HG03025 (cell line): ENCODE measurements at regions not wholly inside any gene's neighbourhood (a gene's known extent, or its start where the extent isn't known, plus 50 kb on each side); places are given as distances from the start of the nearest gene placed in this dataset.

Source experiments
- ATAC-seq: cut with Tn5 transposase; IDR thresholded peaks from one replicate; pipeline ENCODE4 v1.9.1; 2021; ENCODE audit warnings: mild to moderate bottlenecking, moderate library complexity; ENCODE audit not compliant: unreplicated experiment, low FRiP score

DNA sequence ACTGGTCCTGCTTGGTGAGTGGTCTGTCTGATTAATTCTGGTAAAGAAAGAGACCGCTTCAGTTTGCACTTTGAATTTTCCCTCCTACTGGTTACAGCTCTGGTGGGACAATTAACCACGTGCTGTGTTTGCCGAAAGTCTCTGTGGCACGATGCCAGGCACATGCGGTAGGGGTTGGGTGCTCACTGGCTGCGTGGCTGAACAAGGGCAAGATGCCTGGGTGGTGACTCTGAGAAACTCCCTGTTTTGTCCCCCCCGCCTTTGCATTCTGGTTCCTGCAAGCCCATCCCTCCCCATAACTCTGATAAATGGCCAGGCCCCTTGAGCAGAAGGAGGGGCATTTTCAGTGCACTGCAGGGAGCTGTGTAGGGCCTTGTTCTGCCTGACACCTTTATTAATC lies 206.1 kb downstream of the TFCP2L1 start:
- ATAC-seq, result no peak

DNA sequence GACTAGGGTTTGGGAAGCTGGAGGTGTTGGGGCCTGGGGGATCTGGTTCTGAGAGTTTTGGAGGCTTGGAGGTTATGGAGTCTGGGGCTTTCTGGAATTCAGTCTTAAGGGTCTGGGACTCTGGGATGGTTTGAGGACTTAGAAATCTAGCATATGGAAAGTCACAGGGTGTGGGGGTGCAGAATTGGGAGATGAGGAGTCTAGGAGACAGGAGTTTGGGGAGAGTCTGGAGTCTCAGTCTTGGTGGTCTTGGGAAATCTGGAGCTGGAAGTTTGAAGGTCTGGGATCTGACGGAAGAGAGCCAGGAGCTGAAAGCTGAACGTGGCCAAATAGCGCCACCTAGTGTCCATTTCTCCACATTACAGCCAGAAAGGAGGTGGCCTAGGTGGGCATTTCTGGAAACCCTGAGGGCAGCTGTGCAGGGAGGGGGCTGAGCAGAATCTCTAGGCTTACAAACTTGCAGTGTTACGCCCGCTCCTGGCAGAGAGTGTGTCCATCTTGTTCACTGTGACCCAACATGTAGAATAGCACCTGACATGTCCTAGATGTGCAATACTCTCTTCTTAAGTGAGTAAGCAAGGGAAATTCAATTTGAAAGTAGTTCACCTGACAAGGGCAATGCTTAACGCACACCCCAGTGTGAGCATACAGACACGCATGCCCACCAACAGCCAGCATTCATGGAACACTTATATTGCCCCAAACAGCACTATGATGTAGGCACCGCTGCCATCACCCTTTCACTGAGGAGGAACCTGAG lies 204.8 kb downstream of the TFCP2L1 start:
- no peak for ATAC-seq

DNA sequence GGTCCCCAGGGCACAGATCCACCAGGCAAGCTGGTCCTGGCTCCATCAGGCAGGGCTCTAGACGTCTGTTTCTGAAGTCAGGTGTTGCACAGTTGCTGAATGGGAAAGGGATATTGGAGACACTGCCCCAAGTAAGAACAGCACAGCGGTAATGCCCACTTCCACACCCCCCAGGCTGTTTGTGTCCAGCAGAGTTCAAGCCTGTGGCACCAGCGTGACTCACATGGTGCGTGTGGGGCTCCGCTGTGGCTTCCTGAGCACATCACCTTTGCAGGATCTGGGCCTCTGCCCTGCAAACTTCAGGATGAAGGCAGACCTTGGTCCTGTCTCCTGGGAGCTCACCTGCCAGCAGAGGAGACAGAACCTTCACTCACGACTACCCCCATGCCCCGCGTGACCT lies 203.3 kb downstream of the TFCP2L1 start:
- no peak for ATAC-seq

DNA sequence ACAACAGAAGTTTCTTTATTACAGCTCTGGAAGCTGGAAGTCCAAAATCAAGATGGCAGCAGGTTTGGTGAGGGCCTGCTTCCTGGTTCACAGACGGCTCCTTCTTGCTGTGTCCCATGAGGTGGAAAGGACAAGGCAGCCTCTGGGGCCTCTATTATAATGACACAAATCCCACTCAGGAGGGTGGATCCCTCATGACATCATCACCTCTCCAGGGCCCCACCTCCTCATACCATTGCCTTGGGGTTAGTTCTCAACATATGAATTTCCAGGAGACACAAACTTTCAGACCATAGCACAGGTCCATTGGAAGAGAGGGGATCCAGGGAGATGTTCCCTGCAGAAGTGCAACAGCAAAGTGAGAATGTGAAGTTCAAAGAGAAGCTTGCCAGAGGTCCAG lies 202.8 kb downstream of the TFCP2L1 start:
- ATAC-seq, result no peak

DNA sequence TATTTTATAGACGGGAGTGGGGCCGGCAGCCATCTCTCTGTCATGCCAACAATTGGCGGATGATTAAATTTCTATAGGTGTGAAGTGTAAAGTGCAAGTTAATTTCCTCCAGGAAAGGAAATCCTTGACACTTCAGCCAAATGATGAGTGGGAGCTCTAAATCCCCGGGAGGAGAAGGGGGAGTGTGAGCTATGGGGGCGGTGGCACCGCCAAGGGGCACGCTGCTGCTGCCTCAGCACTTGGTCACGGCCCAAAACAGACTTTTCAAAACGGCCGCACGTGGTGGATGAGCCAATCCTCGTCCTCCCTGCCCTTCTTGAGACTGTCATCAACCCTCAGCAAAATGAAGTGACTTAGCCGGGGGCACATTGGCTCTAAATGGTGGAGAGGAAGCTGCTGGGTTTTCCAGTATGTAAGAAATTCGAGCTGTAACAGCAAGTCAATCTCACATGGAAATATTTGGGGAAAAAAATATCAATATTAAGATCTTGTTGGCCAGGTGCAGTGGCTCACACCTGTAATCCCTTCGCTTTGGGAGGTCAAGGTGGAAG lies 200.8 kb downstream of the TFCP2L1 start:
- no peak for ATAC-seq

DNA sequence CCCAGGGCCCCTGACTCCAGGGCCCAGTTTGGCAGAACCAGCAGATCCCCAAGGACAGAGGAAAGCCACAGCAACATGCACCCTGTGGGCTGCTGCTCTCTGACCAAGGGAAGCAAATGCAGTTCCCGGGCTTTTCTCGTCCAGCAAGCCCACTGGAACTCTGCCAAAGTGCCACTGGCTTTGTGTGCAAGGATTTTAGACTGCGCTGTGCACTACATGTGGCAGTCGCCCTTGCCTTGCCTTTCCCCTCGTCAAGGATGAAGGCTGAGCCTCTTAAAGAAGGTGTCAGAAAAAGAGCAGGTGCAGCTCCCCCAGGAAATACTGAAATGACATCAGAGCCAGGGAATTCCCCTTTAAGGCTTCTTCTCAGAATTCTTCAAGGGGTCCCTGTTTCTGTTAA lies 199.2 kb downstream of the TFCP2L1 start:
- ATAC-seq, result no peak

DNA sequence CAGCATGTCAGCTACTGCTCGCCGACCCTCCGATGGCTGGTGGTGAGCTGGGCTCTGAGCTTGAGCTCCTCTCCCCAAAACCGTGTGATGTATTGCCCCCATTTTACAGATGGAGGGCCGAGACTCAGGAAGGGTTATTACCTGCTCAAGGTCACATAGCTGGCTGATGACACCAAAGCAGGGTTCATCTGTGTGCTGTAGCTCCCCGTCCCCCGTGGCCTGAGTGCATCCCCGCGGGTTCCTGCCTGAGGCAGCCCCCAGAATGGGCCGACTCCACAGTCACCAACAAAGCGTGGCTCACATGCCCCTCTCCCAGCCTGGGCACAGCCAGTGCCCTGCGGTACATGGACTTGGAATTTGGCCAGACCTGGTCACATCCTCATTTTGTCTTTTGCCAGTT lies 198.6 kb downstream of the TFCP2L1 start:
- ATAC-seq, result no peak

DNA sequence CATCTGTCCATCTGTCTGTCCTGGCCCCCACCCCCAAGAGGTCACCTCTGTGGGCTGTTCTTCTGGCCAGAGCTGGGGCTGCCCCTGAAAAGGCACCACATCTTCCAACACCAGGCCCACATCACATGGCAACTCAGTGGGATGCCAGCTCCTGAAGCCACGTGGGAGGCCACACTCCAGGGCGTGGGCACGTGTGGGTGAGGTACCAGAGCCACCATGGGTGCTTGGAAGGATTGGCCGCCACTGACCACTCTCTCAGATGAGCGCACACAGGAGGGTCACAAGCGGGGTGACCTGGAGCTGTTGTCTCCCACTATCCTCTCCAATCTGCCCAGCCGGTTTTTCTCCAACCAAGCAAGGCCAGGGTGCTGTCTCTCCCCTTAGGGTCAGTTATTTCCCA lies 197.9 kb downstream of the TFCP2L1 start:
- ATAC-seq, result no peak

DNA sequence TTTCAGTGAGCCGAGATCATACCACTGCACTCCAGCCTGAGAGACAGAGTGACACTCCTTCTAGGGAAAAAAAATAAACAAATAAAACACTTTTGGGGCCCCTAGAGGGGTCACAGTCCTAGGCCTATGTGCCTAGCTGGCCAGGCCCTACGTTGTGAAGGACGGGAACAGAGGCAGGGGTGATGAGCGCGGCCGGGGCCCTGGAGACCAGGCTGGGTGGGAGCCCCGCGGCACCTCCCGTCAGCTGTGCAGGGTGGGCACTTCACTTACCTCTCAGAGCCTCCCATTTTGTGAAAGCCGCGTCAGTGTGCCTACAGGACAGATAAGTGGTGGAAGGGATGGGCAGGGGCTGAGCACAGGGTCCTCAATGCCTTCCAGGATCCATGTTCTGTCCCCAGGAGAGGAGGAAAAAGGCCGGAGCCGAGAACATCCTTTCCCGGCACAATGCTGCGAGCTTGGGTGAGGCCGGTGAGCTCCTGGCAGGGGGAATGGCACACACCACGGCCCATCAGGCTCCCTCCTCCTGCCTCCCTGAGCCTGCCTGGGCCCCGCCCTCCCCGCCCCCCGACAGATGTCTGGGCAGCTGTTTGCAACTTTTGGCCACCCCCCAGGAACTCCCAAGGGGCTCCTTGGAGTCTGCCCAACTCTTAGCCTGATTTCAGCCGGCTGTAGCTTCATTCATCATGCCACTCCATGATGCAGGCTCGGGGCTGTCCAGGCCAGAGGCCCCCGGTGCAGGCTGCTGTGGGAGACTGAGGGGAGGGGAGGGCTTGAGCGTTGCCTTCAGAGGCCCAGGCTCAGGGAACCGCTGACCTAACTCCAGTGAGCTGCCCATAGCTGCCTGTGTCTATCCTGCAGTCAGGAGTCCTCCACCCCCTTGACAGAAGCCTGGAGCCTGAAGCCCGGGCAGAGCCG lies 196.5 kb downstream of the TFCP2L1 start:
- ATAC-seq, result no peak

DNA sequence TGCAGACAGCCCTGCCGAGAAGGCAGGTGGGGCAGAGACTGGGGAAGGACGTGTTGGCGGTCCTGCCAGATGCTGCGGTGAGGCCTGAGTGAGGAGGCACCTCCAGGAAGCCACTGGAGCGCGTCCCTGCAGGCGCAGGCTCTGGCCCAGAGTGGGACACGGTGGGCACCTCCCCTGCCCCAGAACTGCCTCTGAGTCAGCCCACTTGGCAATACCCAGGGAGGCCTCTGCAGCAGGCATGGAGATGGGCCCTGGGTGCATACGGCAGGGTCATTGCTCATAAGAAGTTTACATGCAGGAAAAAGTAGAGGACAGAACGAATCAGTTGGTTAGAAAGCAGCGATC lies 195.9 kb downstream of the TFCP2L1 start:
- ATAC-seq, result no peak

DNA sequence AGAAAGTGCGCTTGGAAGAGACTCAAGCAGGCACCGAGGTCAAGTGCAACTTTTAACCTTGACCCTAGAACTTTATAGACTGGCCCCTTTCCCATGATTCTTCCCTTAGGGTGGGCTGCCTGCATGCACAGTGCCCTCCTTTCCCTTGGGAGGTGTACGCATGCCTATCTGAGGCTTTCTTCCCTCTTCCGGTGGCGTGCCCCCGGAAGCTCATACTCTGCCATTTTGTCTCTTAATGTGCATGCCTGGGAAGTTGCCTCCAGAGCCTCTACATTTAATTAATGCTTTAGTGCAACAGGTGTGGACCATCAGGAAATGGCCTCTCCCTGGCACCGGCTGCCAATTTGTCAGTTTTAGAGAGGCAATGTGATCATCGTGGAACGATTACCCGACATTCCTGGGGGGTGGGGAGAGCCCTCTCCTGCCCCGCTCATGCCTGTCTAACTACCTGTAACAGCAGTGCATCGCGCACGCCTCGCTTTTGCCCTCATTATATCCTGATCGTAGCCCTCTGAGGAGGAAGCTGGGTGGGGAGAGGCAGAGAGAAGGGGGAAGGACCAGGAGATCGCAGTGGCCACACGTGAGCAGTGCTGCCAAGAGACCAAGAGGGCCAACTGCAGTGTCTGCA lies 194.8 kb downstream of the TFCP2L1 start:
- ATAC-seq, result no peak

DNA sequence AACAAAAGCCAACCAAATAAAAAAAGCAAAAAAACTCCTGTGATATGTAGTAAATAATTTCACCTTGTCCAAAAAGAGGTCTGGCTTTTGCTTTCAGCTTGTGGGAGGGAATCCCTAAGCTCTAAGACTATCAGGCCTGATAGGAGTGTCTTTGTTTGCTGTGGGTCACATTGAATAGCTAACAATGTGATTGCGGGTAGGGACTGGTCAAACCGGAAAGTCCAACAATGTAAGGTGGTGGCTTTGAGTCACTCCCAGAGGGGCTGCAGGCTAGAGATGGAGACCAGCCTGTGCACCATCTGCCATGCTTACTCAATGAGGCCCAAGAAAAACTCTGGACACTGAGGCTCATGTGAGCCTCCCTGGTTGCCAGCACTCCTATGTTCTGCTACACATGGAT lies 192.9 kb downstream of the TFCP2L1 start:
- no peak for ATAC-seq

DNA sequence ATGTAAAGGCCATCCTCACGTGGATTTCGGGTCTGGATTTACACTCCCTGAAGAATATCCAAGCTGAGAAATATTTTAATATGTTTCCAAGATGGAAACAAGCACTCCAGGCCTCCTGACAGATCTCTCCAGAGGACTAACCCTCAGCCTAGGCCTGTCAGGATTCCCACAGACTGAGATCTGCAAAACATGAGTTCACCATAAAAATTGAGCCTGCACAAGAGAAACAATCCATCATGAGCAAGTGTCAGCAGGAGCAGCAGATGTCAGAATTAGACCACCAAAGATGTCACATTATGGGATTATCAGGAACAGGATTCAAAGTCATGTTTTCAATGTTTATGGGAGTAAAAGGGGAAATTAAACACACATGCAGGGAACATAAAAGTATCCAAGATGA lies 191.3 kb downstream of the TFCP2L1 start:
- ATAC-seq, result no peak

DNA sequence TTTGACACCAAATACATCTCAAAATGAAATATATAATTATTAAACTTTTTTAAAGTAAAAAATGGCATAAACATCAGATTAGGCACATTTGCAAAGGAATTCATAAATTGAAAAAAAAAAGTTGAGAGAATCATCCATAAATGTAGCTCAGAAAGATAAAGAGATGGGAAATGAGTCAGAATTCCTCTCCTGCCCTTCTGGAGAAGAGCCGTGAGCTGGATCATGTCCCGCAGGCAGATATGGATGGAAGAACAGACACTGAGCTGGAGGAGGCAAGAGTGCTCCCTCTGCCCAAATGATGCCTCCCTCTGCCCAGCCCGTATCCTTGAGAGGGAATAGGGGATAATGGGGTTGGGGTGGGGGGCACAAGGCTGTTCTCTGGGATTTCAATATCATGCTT lies 190.9 kb downstream of the TFCP2L1 start:
- ATAC-seq, result no peak

DNA sequence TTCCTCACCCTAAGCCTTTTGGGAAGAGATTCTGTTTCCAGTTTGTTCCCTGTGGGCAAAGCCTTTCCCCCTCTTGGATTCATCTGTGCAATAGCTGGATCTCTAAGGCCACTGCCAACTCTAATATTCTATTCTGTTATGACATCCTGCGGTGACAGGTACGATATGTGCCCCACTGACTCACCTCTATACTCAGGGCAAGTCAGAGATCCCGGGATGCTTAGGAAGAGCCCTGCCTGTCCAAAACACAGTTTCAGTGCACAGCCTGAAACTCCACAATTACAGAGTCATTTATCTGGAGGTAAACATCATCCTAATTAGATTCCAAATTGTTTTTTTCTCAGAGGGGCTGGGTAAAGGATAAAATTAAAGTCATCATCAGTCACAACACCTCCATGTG lies 190.2 kb downstream of the TFCP2L1 start:
- no peak for ATAC-seq

DNA sequence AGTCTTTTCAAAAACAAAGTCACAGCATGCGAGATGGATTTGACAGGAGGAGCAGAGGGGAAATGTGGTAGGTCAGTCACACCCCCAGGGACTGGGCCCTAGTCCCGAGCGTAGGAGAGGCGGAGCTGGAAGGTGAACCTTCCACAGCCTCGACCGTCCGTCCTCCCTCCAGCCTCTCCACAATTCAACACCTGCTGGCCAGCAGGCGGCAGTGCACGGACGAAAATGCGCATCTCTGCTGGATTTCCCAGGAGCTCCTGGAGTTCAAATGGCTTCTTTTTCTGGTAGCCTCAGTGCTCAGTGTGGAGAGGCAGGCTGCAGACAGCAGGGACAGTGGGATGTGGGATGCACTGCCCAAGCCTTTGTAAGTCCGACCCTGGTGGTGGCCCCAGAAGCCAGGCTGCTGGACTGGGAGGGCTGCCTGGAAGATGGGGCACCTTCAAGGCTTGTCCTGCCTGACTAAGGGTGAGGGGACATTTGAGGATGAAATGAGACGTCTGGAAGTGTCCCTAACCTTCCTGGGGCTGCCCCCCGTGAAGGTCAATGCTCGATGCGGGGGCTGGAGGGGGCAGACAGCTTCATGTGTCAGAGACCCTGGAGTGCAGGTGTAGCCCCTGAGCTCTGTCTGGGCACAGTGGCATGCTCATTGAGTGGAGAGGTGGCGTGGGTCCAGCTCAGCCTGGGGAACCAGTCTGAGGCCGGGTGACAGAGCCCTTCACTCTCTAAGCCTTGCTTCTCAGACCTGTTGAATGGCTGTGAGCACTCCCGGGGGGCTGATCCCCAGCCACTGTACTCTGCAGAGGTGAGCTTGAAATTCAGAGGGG lies 189.5 kb downstream of the TFCP2L1 start:
- ATAC-seq, result no peak

DNA sequence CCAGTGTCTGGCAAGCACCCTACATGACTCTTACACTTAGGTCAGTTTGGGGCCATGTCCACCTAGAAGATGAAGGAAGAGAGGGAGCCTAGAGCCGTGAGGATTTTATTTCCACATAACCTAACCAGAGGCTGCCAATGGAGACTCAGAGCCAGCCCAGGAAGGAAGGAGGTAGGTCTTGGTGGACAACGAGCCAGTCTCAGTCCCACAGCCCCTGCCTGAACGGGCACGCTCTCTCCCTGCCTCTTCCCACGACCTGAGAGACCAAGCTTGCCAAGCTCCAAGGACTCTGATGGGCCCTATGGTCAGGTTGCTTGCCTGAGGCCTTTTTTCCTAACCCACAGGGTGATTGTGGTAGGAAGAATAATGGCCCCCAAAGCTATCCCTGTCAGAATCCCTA lies 188.4 kb downstream of the TFCP2L1 start:
- ATAC-seq, result no peak

DNA sequence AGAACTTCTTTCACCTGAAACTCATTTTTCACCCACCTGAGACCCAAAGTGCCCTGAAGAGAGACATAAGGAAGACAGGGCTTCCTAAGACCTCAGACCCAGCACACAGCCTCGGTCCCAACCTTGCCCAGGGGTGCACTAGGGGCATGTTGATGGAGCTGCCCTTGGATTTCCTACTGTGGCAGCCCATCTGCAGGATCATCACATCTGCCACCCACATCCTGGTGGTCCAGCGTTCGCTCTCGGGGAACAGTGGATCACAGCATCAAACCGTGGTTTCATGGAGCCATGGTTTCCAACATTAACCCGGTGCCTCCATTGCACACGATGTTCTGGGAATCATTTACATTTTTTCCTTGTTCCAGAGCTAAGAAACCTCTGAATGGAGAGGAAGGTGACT lies 186.4 kb downstream of the TFCP2L1 start:
- no peak for ATAC-seq

DNA sequence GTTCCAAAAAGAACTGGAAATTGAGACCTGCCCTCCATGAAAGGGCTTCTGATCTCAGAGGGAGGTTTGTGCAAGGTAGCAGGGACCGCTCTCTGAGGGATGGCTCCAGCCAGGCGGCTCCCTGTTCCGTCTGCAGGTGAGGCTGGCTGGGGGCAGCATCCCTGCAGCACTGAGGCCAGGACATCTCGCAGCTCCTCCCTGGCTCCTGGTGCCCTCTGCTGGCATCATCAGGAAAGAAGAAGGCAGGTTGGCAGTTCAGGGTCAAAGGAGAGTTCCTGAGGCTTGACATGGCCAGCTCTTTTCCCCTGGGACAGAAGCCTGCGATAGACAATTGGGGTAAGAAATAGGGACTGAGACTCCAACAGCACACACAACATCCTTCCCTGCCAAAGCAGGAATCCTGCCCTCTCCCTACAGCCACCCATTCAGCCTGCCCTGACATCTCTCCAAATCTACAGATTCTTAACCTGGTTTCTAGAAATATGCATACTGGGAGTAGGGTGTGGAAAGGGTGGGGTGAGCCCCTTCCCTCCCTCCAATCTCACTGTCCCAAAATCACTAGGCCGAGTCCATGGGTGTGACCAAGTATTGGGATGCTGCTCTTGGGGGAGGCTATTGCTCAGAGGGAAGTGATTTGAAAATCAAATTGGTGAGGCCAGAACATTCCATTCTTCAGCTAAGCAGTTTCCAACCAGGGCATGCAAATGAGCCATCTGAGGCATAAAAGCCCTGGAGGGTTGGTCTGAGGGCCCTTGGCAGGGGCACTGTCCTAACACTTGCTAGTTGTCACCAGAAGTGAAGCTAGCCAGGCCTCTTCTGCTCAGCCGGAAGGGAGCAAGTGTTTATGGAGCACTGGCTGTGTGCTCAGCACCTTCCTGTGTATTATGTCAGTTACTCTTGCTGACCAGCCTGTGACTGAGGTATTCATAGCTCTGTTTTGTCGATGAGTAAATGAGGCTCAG lies 185.4 kb downstream of the TFCP2L1 start:
- no peak for ATAC-seq
